ENCODE measurements at regions not wholly inside any gene's neighbourhood (a gene's known extent, or its start where the extent isn't known, plus 50 kb on each side); places are given as distances from the start of the nearest gene placed in this dataset.
A peak's percentile ranks its signal among the peaks of the same experiment; 100 is the strongest.

GRCh38 chr6:85364344-85364743 lies 85.5 kb upstream of the NT5E start:
- Histone ChIP-seq H3K36me3 (no peaks in the 10 kb centered on the region), H3K4me3 (no peak overlapping the region), H3K27me3 (replicated peaks; ENCODE audit: insufficient read depth) (no peaks in the 10 kb centered on the region), H3K9me3 (no peaks in the 10 kb centered on the region), H3K27ac (no peak overlapping the region), H3K4me1 (ENCODE audit: control insufficient read depth in 1 of 2, low read depth in 2 of 2) (peaks cover 0 to 7% of the 10 kb centered on the region in 2 donors)
- DNase-seq (ENCODE audit: low spot score) (no peak), ATAC-seq (ENCODE audit: insufficient number of reproducible peaks, low FRiP score, low read depth) (no peak)
- TF ChIP-seq CTCF (IDR thresholded peaks at IDR 0.05) = no peak

GRCh38 chr6:85363870-85364269 lies 86.0 kb upstream of the NT5E start:
- no peak for TF ChIP-seq CTCF (IDR thresholded peaks at IDR 0.05)
- ATAC-seq (ENCODE audit: insufficient number of reproducible peaks, low FRiP score, low read depth) (no peak), DNase-seq (ENCODE audit: low spot score) (no peak)
- H3K27me3 ChIP-seq (replicated peaks; ENCODE audit: insufficient read depth) = no peaks in the 10 kb centered on the region
- H3K9me3 ChIP-seq = no peaks in the 10 kb centered on the region
- peaks cover 0 to 7% of the 10 kb centered on the region in 2 donors for H3K4me1 ChIP-seq (ENCODE audit: control insufficient read depth in 1 of 2, low read depth in 2 of 2)
- H3K4me3 ChIP-seq = no peak overlapping the region
- no peaks in the 10 kb centered on the region for H3K36me3 ChIP-seq
- no peak overlapping the region for H3K27ac ChIP-seq

- Histone ChIP-seq H3K9me3 (no peaks in the 10 kb centered on the region), H3K4me1 (ENCODE audit: control insufficient read depth in 1 of 2, low read depth in 2 of 2) (peaks cover 0 to 7% of the 10 kb centered on the region in 2 donors), H3K36me3 (no peaks in the 10 kb centered on the region), H3K27me3 (replicated peaks; ENCODE audit: insufficient read depth) (no peaks in the 10 kb centered on the region), H3K4me3 (no peak overlapping the region), H3K27ac (no peak overlapping the region)
- no peak for ATAC-seq (ENCODE audit: insufficient number of reproducible peaks, low FRiP score, low read depth)
- DNase-seq (ENCODE audit: low spot score) = no peak
- no peak for TF ChIP-seq CTCF (IDR thresholded peaks at IDR 0.05)
These were observed 87.1 kb upstream of the NT5E start for GRCh38 chr6:85362652-85363310.

GRCh38 chr6:85361643-85362014 lies 88.3 kb upstream of the NT5E start:
- no peak for TF ChIP-seq CTCF (IDR thresholded peaks at IDR 0.05)

GRCh38 chr6:85360794-85361642 lies 88.9 kb upstream of the NT5E start:
- DNase-seq (ENCODE audit: low spot score) (peak; percentile 2), ATAC-seq (ENCODE audit: insufficient number of reproducible peaks, low FRiP score, low read depth) (peak; percentile 95)
- no peaks in the 10 kb centered on the region for H3K27me3 ChIP-seq (replicated peaks; ENCODE audit: insufficient read depth)
- H3K4me1 ChIP-seq (ENCODE audit: control insufficient read depth in 1 of 2, low read depth in 2 of 2) = peaks cover 0 to 7% of the 10 kb centered on the region in 2 donors
- no peaks in the 10 kb centered on the region for H3K36me3 ChIP-seq
- no peaks in the 10 kb centered on the region for H3K9me3 ChIP-seq
- no peak overlapping the region for H3K4me3 ChIP-seq
- H3K27ac ChIP-seq = peak overlapping the region; percentile 10 to 13
- TF ChIP-seq CTCF (IDR thresholded peaks at IDR 0.05) = no peak

More at GRCh38 chr6:85361643-85362014, 88.3 kb upstream of the NT5E start:
- no peaks in the 10 kb centered on the region for H3K36me3 ChIP-seq
- H3K4me1 ChIP-seq (ENCODE audit: control insufficient read depth in 1 of 2, low read depth in 2 of 2) = peaks cover 0 to 7% of the 10 kb centered on the region in 2 donors
- H3K9me3 ChIP-seq = no peaks in the 10 kb centered on the region
- no peaks in the 10 kb centered on the region for H3K27me3 ChIP-seq (replicated peaks; ENCODE audit: insufficient read depth)
- DNase-seq (ENCODE audit: low spot score) = no peak
- no peak overlapping the region for H3K4me3 ChIP-seq
- H3K27ac ChIP-seq = peak overlapping the region; percentile 10 to 13
- ATAC-seq (ENCODE audit: insufficient number of reproducible peaks, low FRiP score, low read depth) = no peak

Data from thoracic aorta (tissue), 2 donors.